B cell (primary cell): ENCODE measurements at regions not wholly inside any gene's neighbourhood (a gene's known extent, or its start where the extent isn't known, plus 50 kb on each side); places are given as distances from the start of the nearest gene placed in this dataset.

ENCODE experiments used
- EZH2 ChIP-seq: IDR thresholded peaks from 2 replicates; pipeline ENCODE4 v1.6.1; 2012; ENCODE audit warnings: borderline replicate concordance, low read depth, mild to moderate bottlenecking, moderate library complexity, low read length; ENCODE audit not compliant: insufficient read depth, poor library complexity, severe bottlenecking
- TF ChIP-seq, protein P1 (sequence below): fragments of 200-600 bp; IDR thresholded peaks from one replicate; pipeline ENCODE4 v1.8.0; 2022; ENCODE audit warnings: antibody characterized with exemption, mild to moderate bottlenecking

DNA sequence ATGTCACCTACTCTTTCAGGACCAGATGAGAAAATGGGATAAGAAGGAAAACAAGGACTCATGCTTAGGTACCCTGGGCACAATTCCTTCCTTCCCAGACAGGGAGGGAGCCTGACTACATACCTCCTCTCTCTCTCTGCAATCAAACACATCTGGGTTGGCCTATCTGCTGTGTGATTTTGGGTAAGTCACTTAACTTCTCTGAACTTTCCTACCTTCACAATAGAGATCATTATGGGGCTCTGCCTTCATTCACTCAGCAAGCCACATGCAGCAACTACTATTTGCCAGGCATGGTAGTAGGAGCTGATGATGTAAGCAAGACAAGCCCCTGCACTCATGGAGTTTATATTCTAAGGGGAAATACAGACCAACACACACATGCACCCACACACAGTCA, 251.2 kb downstream of the SHQ1 start:
- TF ChIP-seq, protein P1, sequence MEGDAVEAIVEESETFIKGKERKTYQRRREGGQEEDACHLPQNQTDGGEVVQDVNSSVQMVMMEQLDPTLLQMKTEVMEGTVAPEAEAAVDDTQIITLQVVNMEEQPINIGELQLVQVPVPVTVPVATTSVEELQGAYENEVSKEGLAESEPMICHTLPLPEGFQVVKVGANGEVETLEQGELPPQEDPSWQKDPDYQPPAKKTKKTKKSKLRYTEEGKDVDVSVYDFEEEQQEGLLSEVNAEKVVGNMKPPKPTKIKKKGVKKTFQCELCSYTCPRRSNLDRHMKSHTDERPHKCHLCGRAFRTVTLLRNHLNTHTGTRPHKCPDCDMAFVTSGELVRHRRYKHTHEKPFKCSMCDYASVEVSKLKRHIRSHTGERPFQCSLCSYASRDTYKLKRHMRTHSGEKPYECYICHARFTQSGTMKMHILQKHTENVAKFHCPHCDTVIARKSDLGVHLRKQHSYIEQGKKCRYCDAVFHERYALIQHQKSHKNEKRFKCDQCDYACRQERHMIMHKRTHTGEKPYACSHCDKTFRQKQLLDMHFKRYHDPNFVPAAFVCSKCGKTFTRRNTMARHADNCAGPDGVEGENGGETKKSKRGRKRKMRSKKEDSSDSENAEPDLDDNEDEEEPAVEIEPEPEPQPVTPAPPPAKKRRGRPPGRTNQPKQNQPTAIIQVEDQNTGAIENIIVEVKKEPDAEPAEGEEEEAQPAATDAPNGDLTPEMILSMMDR: no peak
- no peak for TF ChIP-seq EZH2
